Nucleus accumbens (tissue), 56 donors: ENCODE measurements at regions not wholly inside any gene's neighbourhood (a gene's known extent, or its start where the extent isn't known, plus 50 kb on each side); places are given as distances from the start of the nearest gene placed in this dataset.
"Not testable (repeated sequence)": the region's sequence is repeated elsewhere in the genome, so short reads cannot be mapped to it uniquely, and the experiment has no call there.

Source experiments
- DNase-seq, 56 donors: peaks; one replicate each; lab custom pipeline; 2025; lab: John Stamatoyannopoulos, UW

- no peak for DNase-seq
Measured at GRCh38 chrX:55326985-55327384, 62.3 kb upstream of the PAGE3 start.

- no peak for DNase-seq
Measured at GRCh38 chrX:55335296-55335695, 70.6 kb upstream of the PAGE3 start.

- no peak for DNase-seq
Measured at GRCh38 chrX:55336176-55336575, 71.5 kb upstream of the PAGE3 start.

- no peak for DNase-seq
Measured at GRCh38 chrX:55340896-55341433, 76.2 kb upstream of the PAGE3 start.

GRCh38 chrX:55342533-55343501 is 78.1 kb upstream of the PAGE3 start:
- peak in 8 of 56 donors; percentile 0 to 35 (median 0) for DNase-seq

- no peak for DNase-seq
Measured at GRCh38 chrX:55356609-55357008, 91.9 kb upstream of the PAGE3 start.

GRCh38 chrX:55357236-55357635 is 92.5 kb upstream of the PAGE3 start:
- no peak for DNase-seq

GRCh38 chrX:55379396-55379795 is 72.5 kb upstream of the MAGEH1 start:
- DNase-seq: peak in 1 of 56 donors; percentile 0

GRCh38 chrX:55389376-55389775 is 62.6 kb upstream of the MAGEH1 start:
- no peak for DNase-seq

GRCh38 chrX:55396836-55397235 is 55.1 kb upstream of the MAGEH1 start:
- not testable (repeated sequence) for DNase-seq
